Uterus (tissue), 2 donors: ENCODE measurements at regions not wholly inside any gene's neighbourhood (a gene's known extent, or its start where the extent isn't known, plus 50 kb on each side); places are given as distances from the start of the nearest gene placed in this dataset.

Experiments
- POLR2A ChIP-seq, 2 donors: fragments of 450-650 bp; IDR thresholded peaks; one replicate each; pipeline ENCODE4 v1.6.1; 2016; ENCODE audit warnings: antibody characterized with exemption in 2 of 2, mild to moderate bottlenecking in 1 of 2, moderate library complexity in 1 of 2
- TF ChIP-seq, protein P1 (sequence below), 4 experiments: fragments of 200-600 bp in 2 of 4; fragments of 450-650 bp in 2 of 4; sonication (generic) in 2 of 4; IDR thresholded peaks; one replicate each; pipeline ENCODE4 v1.5.1; 2016 to 2019; ENCODE audit warnings: antibody characterized with exemption in 4 of 4, mild to moderate bottlenecking in 2 of 4, moderate library complexity in 1 of 4

DNA sequence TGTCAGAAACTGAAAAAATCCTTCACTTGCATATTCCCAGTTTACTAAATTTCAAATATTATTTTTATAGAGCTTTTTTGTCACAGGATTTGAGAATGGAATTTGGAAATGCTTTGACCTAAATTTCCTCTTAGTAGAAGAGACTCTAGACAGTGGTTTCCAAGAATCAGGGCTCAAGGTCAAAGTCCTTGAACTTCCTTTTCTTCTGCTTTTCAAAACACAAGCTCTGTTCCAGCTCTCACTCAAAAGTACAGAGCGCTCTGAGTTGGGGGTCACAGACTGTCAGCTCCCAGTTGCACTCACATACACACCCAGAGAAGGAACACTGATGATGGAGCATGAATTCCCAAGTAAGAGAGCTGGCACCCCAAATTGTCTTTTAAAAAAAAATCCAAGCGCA, 394.2 kb downstream of the MLLT3 start:
- TF ChIP-seq, protein P1, sequence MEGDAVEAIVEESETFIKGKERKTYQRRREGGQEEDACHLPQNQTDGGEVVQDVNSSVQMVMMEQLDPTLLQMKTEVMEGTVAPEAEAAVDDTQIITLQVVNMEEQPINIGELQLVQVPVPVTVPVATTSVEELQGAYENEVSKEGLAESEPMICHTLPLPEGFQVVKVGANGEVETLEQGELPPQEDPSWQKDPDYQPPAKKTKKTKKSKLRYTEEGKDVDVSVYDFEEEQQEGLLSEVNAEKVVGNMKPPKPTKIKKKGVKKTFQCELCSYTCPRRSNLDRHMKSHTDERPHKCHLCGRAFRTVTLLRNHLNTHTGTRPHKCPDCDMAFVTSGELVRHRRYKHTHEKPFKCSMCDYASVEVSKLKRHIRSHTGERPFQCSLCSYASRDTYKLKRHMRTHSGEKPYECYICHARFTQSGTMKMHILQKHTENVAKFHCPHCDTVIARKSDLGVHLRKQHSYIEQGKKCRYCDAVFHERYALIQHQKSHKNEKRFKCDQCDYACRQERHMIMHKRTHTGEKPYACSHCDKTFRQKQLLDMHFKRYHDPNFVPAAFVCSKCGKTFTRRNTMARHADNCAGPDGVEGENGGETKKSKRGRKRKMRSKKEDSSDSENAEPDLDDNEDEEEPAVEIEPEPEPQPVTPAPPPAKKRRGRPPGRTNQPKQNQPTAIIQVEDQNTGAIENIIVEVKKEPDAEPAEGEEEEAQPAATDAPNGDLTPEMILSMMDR (IDR thresholded peaks at IDR 0.05): no peak
- no peak for TF ChIP-seq POLR2A (IDR thresholded peaks at IDR 0.05)
